GM23338 (cell line): ENCODE measurements at regions not wholly inside any gene's neighbourhood (a gene's known extent, or its start where the extent isn't known, plus 50 kb on each side); places are given as distances from the start of the nearest gene placed in this dataset.

ENCODE experiments used
- ATAC-seq: fragments of 200-7000 bp; cut with Tn5 transposase; 3 replicates; pipeline ENCODE4 v1.9.1; 2020
- DNase-seq: peaks from one replicate; pipeline ENCODE4 v3.0.0-alpha.2; 2015; ENCODE audit warnings: low spot score
- H2AFZ ChIP-seq: fragments of 200-600 bp; sonication (generic); 2 replicates; pipeline ENCODE4 v1.8.0; 2016; ENCODE audit warnings: antibody characterized with exemption, mild to moderate bottlenecking, moderate library complexity
- H3F3A ChIP-seq: fragments of 200-600 bp; sonication (generic); replicated peaks from 2 replicates; pipeline ENCODE4 v1.8.0; 2017; ENCODE audit warnings: antibody characterized with exemption, mixed run types, low read depth
- H3K27ac ChIP-seq: fragments of 200-600 bp; sonication (generic); 2 replicates; pipeline ENCODE4 v1.6.1; 2016; ENCODE audit warnings: low read depth
- H3K27me3 ChIP-seq: fragments of 200-600 bp; sonication (generic); 2 replicates; pipeline ENCODE4 v1.8.0; 2016; ENCODE audit warnings: mild to moderate bottlenecking, mixed run types, moderate library complexity; ENCODE audit not compliant: insufficient read depth
- H3K36me3 ChIP-seq: fragments of 200-600 bp; sonication (generic); 2 replicates; pipeline ENCODE4 v1.8.0; 2016; ENCODE audit warnings: mild to moderate bottlenecking; ENCODE audit not compliant: insufficient read depth
- H3K4me1 ChIP-seq: fragments of 200-600 bp; sonication (generic); 2 replicates; pipeline ENCODE4 v1.8.0; 2016; ENCODE audit warnings: mild to moderate bottlenecking, moderate library complexity; ENCODE audit not compliant: insufficient read depth
- H3K4me2 ChIP-seq: fragments of 200-600 bp; sonication (generic); 2 replicates; pipeline ENCODE4 v1.7.1; 2017; ENCODE audit warnings: mixed run types
- H3K4me3 ChIP-seq: fragments of 200-600 bp; sonication (generic); 2 replicates; pipeline ENCODE4 v1.6.1; 2016; ENCODE audit warnings: mixed run types
- H3K79me2 ChIP-seq: fragments of 200-600 bp; sonication (generic); replicated peaks from 2 replicates; pipeline ENCODE4 v1.8.0; 2017; ENCODE audit warnings: mild to moderate bottlenecking; ENCODE audit not compliant: insufficient read depth
- H3K9me2 ChIP-seq: fragments of 200-600 bp; sonication (generic); 2 replicates; pipeline ENCODE4 v1.8.0; 2017; ENCODE audit not compliant: insufficient read depth
- H4K20me1 ChIP-seq: fragments of 200-600 bp; sonication (generic); replicated peaks from 2 replicates; pipeline ENCODE4 v1.8.0; 2017; ENCODE audit warnings: mild to moderate bottlenecking; ENCODE audit not compliant: insufficient read depth
- H3K27ac Mint-ChIP-seq: 2 replicates; pipeline ENCODE4 v1.8.0; 2020; ENCODE audit warnings: inconsistent platforms, mild to moderate bottlenecking, moderate library complexity, mixed read lengths
- H3K27me3 Mint-ChIP-seq: 3 replicates; pipeline ENCODE4 v1.8.0; 2022; ENCODE audit warnings: low read depth, mild to moderate bottlenecking, moderate library complexity, mixed read lengths, inconsistent platforms; ENCODE audit not compliant: insufficient read depth, poor library complexity
- H3K36me3 Mint-ChIP-seq: 3 replicates; pipeline ENCODE4 v1.8.0; 2021; ENCODE audit warnings: low read depth, mild to moderate bottlenecking, inconsistent platforms, moderate library complexity, mixed read lengths
- H3K4me1 Mint-ChIP-seq: 3 replicates; pipeline ENCODE4 v1.8.0; 2020; ENCODE audit warnings: mild to moderate bottlenecking, inconsistent platforms, mixed read lengths
- H3K4me3 Mint-ChIP-seq: 3 replicates; pipeline ENCODE4 v1.8.0; 2021; ENCODE audit warnings: moderate library complexity, mild to moderate bottlenecking, inconsistent platforms, mixed read lengths
- H3K9me3 Mint-ChIP-seq: 3 replicates; pipeline ENCODE4 v1.8.0; 2020; ENCODE audit warnings: moderate library complexity, mild to moderate bottlenecking, inconsistent platforms, mixed read lengths
- CREB1 ChIP-seq: fragments of 250-450 bp; sonication (Bioruptor Pico); IDR thresholded peaks from 2 replicates; pipeline ENCODE4 v1.5.0; 2020; ENCODE audit warnings: low read depth, mild to moderate bottlenecking, moderate library complexity
- EZH2 ChIP-seq: fragments of 200-600 bp; sonication (generic); IDR thresholded peaks from one replicate; pipeline ENCODE4 v1.8.0; 2017; ENCODE audit warnings: antibody characterized with exemption, mild to moderate bottlenecking, low read depth; ENCODE audit not compliant: unreplicated experiment
- EZH2phosphoT487 ChIP-seq: fragments of 200-600 bp; sonication (generic); IDR thresholded peaks from one replicate; pipeline ENCODE4 v1.8.1; 2018; ENCODE audit warnings: antibody characterized with exemption; ENCODE audit not compliant: unreplicated experiment
- JUNB ChIP-seq: IDR thresholded peaks from one replicate; pipeline ENCODE4 v1.6.1; 2016; ENCODE audit warnings: antibody characterized with exemption; ENCODE audit not compliant: unreplicated experiment
- NANOG ChIP-seq: IDR thresholded peaks from 2 replicates; pipeline ENCODE4 v1.6.1; 2016; ENCODE audit warnings: antibody characterized with exemption, borderline replicate concordance
- POLR2AphosphoS5 ChIP-seq: IDR thresholded peaks from 2 replicates; pipeline ENCODE4 v1.6.1; 2016; ENCODE audit warnings: antibody characterized with exemption, low read depth
- STAT1 ChIP-seq: IDR thresholded peaks from one replicate; pipeline ENCODE4 v1.6.1; 2016; ENCODE audit warnings: antibody characterized with exemption; ENCODE audit not compliant: unreplicated experiment
- ZNF114 ChIP-seq: fragments of 250-450 bp; sonication (Bioruptor Pico); IDR thresholded peaks from 2 replicates; pipeline ENCODE4 v1.5.0; 2020; ENCODE audit warnings: mild to moderate bottlenecking, moderate library complexity
- ZNF331 ChIP-seq: fragments of 250-450 bp; sonication (Bioruptor Pico); IDR thresholded peaks from 2 replicates; pipeline ENCODE4 v1.5.0; 2020; ENCODE audit warnings: low read depth, mild to moderate bottlenecking, moderate library complexity
- TF ChIP-seq, protein P1 (sequence below): fragments of 250-450 bp; sonication (Bioruptor Pico); IDR thresholded peaks from 2 replicates; pipeline ENCODE4 v1.5.0; 2020; ENCODE audit warnings: mild to moderate bottlenecking, moderate library complexity
- TF ChIP-seq, protein P2 (sequence below), 2 experiments: fragments of 200-600 bp in 1 of 2; sonication (generic) in 1 of 2; conservative IDR thresholded peaks; 2 replicates each; pipeline versions ENCODE4 v1.5.1 to v1.6.1; 2016 to 2017; ENCODE audit warnings: antibody characterized with exemption in 2 of 2, low read depth in 2 of 2, mild to moderate bottlenecking in 2 of 2, moderate library complexity in 1 of 2
- TF ChIP-seq, protein P3 (sequence below): IDR thresholded peaks from 2 replicates; pipeline ENCODE4 v1.6.1; 2016; ENCODE audit warnings: antibody characterized with exemption
- TF ChIP-seq, protein P4 (sequence below): IDR thresholded peaks from one replicate; pipeline ENCODE4 v1.6.1; 2018; ENCODE audit warnings: antibody characterized with exemption; ENCODE audit not compliant: unreplicated experiment

DNA sequence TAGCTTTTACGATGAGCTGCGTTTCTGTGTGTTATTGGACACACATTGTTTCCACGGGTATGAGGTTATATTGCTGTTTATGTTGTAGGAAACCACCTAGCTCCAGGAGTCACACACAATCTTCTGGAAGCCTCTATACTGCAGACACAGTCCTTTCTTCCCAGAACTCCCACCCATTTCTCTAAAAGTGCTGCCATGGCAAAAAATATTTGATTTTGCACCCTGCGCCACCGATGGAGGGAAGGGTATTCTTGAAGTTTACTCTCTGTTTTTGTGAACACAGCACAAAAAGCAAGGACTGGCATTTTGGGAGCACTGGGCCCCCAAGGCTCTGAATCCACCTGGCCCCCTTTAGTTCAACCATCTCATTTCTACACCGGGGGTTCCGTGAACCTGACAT, 187.5 kb downstream of the ICE1 start:
- H3K27ac Mint-ChIP-seq = no peak overlapping the region
- Histone ChIP-seq H3K4me1 (no peaks in the 10 kb centered on the region), H2AFZ (no peak overlapping the region), H3K4me2 (no peak overlapping the region), H4K20me1 (no peaks in the 10 kb centered on the region), H3F3A (no peaks in the 10 kb centered on the region), H3K4me3 (no peak overlapping the region), H3K27me3 (no peaks in the 10 kb centered on the region), H3K36me3 (no peaks in the 10 kb centered on the region), H3K27ac (no peak overlapping the region), H3K79me2 (no peaks in the 10 kb centered on the region), H3K9me2 (0 out of 2 replicates have a peak, but pooled peaks cover 3% of the 10 kb centered on the region)
- H3K4me3 Mint-ChIP-seq = no peak overlapping the region
- ATAC-seq (no peak), DNase-seq (no peak)
- TF ChIP-seq ZNF114 (CRISPR knock-in tag) (no peak), NANOG (no peak), STAT1 (no peak), JUNB (no peak), POLR2AphosphoS5 (no peak), ZNF331 (CRISPR knock-in tag) (no peak), EZH2 (no peak), EZH2phosphoT487 (no peak), CREB1 (CRISPR knock-in tag) (no peak)
- TF ChIP-seq, protein P1, sequence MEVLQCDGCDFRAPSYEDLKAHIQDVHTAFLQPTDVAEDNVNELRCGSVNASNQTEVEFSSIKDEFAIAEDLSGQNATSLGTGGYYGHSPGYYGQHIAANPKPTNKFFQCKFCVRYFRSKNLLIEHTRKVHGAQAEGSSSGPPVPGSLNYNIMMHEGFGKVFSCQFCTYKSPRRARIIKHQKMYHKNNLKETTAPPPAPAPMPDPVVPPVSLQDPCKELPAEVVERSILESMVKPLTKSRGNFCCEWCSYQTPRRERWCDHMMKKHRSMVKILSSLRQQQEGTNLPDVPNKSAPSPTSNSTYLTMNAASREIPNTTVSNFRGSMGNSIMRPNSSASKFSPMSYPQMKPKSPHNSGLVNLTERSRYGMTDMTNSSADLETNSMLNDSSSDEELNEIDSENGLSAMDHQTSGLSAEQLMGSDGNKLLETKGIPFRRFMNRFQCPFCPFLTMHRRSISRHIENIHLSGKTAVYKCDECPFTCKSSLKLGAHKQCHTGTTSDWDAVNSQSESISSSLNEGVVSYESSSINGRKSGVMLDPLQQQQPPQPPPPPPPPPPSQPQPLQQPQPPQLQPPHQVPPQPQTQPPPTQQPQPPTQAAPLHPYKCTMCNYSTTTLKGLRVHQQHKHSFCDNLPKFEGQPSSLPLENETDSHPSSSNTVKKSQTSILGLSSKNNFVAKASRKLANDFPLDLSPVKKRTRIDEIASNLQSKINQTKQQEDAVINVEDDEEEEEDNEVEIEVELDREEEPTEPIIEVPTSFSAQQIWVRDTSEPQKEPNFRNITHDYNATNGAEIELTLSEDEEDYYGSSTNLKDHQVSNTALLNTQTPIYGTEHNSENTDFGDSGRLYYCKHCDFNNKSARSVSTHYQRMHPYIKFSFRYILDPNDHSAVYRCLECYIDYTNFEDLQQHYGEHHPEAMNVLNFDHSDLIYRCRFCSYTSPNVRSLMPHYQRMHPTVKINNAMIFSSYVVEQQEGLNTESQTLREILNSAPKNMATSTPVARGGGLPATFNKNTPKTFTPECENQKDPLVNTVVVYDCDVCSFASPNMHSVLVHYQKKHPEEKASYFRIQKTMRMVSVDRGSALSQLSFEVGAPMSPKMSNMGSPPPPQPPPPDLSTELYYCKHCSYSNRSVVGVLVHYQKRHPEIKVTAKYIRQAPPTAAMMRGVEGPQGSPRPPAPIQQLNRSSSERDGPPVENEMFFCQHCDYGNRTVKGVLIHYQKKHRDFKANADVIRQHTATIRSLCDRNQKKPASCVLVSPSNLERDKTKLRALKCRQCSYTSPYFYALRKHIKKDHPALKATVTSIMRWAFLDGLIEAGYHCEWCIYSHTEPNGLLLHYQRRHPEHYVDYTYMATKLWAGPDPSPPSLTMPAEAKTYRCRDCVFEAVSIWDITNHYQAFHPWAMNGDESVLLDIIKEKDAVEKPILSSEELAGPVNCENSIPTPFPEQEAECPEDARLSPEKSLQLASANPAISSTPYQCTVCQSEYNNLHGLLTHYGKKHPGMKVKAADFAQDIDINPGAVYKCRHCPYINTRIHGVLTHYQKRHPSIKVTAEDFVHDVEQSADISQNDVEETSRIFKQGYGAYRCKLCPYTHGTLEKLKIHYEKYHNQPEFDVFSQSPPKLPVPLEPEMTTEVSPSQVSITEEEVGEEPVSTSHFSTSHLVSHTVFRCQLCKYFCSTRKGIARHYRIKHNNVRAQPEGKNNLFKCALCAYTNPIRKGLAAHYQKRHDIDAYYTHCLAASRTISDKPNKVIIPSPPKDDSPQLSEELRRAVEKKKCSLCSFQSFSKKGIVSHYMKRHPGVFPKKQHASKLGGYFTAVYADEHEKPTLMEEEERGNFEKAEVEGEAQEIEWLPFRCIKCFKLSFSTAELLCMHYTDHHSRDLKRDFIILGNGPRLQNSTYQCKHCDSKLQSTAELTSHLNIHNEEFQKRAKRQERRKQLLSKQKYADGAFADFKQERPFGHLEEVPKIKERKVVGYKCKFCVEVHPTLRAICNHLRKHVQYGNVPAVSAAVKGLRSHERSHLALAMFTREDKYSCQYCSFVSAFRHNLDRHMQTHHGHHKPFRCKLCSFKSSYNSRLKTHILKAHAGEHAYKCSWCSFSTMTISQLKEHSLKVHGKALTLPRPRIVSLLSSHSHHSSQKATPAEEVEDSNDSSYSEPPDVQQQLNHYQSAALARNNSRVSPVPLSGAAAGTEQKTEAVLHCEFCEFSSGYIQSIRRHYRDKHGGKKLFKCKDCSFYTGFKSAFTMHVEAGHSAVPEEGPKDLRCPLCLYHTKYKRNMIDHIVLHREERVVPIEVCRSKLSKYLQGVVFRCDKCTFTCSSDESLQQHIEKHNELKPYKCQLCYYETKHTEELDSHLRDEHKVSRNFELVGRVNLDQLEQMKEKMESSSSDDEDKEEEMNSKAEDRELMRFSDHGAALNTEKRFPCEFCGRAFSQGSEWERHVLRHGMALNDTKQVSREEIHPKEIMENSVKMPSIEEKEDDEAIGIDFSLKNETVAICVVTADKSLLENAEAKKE (CRISPR knock-in tag) = no peak
- TF ChIP-seq, protein P2, sequence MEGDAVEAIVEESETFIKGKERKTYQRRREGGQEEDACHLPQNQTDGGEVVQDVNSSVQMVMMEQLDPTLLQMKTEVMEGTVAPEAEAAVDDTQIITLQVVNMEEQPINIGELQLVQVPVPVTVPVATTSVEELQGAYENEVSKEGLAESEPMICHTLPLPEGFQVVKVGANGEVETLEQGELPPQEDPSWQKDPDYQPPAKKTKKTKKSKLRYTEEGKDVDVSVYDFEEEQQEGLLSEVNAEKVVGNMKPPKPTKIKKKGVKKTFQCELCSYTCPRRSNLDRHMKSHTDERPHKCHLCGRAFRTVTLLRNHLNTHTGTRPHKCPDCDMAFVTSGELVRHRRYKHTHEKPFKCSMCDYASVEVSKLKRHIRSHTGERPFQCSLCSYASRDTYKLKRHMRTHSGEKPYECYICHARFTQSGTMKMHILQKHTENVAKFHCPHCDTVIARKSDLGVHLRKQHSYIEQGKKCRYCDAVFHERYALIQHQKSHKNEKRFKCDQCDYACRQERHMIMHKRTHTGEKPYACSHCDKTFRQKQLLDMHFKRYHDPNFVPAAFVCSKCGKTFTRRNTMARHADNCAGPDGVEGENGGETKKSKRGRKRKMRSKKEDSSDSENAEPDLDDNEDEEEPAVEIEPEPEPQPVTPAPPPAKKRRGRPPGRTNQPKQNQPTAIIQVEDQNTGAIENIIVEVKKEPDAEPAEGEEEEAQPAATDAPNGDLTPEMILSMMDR (conservative IDR thresholded peaks at IDR 0.05; ENCODE audit: low read depth in 2 of 2) = no peak
- TF ChIP-seq, protein P3, sequence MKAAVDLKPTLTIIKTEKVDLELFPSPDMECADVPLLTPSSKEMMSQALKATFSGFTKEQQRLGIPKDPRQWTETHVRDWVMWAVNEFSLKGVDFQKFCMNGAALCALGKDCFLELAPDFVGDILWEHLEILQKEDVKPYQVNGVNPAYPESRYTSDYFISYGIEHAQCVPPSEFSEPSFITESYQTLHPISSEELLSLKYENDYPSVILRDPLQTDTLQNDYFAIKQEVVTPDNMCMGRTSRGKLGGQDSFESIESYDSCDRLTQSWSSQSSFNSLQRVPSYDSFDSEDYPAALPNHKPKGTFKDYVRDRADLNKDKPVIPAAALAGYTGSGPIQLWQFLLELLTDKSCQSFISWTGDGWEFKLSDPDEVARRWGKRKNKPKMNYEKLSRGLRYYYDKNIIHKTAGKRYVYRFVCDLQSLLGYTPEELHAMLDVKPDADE = no peak
- TF ChIP-seq, protein P4, sequence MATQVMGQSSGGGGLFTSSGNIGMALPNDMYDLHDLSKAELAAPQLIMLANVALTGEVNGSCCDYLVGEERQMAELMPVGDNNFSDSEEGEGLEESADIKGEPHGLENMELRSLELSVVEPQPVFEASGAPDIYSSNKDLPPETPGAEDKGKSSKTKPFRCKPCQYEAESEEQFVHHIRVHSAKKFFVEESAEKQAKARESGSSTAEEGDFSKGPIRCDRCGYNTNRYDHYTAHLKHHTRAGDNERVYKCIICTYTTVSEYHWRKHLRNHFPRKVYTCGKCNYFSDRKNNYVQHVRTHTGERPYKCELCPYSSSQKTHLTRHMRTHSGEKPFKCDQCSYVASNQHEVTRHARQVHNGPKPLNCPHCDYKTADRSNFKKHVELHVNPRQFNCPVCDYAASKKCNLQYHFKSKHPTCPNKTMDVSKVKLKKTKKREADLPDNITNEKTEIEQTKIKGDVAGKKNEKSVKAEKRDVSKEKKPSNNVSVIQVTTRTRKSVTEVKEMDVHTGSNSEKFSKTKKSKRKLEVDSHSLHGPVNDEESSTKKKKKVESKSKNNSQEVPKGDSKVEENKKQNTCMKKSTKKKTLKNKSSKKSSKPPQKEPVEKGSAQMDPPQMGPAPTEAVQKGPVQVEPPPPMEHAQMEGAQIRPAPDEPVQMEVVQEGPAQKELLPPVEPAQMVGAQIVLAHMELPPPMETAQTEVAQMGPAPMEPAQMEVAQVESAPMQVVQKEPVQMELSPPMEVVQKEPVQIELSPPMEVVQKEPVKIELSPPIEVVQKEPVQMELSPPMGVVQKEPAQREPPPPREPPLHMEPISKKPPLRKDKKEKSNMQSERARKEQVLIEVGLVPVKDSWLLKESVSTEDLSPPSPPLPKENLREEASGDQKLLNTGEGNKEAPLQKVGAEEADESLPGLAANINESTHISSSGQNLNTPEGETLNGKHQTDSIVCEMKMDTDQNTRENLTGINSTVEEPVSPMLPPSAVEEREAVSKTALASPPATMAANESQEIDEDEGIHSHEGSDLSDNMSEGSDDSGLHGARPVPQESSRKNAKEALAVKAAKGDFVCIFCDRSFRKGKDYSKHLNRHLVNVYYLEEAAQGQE = no peak
- H3K27me3 Mint-ChIP-seq = no peaks in the 10 kb centered on the region
- no peaks in the 10 kb centered on the region for H3K9me3 Mint-ChIP-seq
- H3K4me1 Mint-ChIP-seq = no peaks in the 10 kb centered on the region
- no peaks in the 10 kb centered on the region for H3K36me3 Mint-ChIP-seq
